GM12875 (cell line): ENCODE measurements at regions not wholly inside any gene's neighbourhood (a gene's known extent, or its start where the extent isn't known, plus 50 kb on each side); places are given as distances from the start of the nearest gene placed in this dataset.

Experiments used
- H3K4me3 ChIP-seq: one replicate; pipeline ENCODE4 v1.5.1; 2011; ENCODE audit warnings: low read depth, low read length, control low read depth
- TF ChIP-seq, protein P1 (sequence below): IDR thresholded peaks from 2 replicates; pipeline ENCODE4 v1.5.1; 2011; ENCODE audit warnings: low read depth, mild to moderate bottlenecking, control low read depth, inconsistent platforms, low read length, moderate library complexity, borderline replicate concordance; ENCODE audit not compliant: insufficient read depth

GRCh38 chr2:118657466-118657865, 190.0 kb downstream of the EN1 start:
- TF ChIP-seq, protein P1, sequence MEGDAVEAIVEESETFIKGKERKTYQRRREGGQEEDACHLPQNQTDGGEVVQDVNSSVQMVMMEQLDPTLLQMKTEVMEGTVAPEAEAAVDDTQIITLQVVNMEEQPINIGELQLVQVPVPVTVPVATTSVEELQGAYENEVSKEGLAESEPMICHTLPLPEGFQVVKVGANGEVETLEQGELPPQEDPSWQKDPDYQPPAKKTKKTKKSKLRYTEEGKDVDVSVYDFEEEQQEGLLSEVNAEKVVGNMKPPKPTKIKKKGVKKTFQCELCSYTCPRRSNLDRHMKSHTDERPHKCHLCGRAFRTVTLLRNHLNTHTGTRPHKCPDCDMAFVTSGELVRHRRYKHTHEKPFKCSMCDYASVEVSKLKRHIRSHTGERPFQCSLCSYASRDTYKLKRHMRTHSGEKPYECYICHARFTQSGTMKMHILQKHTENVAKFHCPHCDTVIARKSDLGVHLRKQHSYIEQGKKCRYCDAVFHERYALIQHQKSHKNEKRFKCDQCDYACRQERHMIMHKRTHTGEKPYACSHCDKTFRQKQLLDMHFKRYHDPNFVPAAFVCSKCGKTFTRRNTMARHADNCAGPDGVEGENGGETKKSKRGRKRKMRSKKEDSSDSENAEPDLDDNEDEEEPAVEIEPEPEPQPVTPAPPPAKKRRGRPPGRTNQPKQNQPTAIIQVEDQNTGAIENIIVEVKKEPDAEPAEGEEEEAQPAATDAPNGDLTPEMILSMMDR = no peak
- H3K4me3 ChIP-seq = no peak overlapping the region

DNA sequence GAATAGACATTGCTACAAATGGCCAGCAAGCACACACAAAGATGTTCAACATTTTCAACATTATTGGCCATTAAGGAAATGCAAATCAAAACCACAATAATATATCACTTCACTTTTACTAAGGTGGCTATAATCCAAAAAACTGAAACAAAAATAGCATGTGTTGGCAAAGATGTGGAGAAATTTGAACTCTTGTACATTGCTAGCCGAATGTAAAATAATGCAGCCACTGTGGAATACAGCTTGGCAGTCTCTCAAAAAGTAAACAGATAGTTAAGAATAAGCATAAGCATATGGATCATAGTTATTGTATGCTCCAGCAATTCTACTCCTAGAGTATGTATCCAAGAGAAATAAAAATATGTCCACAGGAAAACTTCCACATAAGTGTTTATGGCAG, 192.5 kb downstream of the EN1 start:
- TF ChIP-seq, protein P1 = no peak
- no peak overlapping the region for H3K4me3 ChIP-seq

- no peak overlapping the region for H3K4me3 ChIP-seq
- TF ChIP-seq, protein P1 = no peak
These were observed 197.1 kb downstream of the EN1 start for GRCh38 chr2:118650327-118650726.

- no peak overlapping the region for H3K4me3 ChIP-seq
- TF ChIP-seq, protein P1 = no peak
These were observed 201.6 kb downstream of the EN1 start for GRCh38 chr2:118645876-118646275.

DNA sequence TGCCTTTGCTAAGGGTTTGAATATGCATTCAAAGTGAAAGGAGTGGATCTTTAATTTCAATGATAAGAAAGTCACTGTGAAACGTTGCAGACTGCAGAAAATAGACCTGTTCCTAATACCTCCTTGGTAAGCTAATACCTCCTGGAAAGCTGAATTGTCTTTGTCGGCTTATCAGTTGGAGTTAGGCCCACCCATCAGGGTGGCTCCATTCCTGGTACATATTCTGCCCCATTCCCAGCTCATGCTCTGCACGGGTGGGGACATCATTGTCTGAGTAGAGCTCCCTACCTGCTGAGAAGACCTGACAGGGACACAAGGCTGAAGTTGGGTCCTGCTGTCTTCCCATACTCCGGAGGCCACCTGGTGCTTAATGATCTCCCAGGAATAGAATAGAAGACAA, 203.3 kb downstream of the EN1 start:
- TF ChIP-seq, protein P1 = no peak
- no peak overlapping the region for H3K4me3 ChIP-seq

DNA sequence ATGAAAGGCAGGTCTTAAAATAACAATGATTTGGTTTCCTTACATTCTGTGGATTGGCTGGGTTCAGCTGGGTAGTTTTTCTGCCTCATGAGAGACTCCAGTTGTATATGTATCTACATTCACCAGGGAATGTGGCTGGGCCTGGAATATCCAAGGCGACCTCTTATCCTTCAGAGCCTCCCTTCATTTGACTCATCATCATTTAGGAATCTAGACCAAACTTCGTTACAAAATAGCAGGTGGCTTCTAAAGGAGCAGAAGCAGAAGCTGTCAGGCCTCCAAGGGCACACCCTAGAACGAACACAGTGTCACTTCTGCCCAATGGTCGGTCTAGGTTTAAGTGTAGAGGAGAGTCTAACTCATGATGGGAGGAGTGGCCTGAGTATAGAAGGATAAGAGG, 204.2 kb downstream of the EN1 start:
- no peak overlapping the region for H3K4me3 ChIP-seq
- TF ChIP-seq, protein P1 = no peak

GRCh38 chr2:118642501-118642900, 204.9 kb downstream of the EN1 start:
- no peak overlapping the region for H3K4me3 ChIP-seq
- TF ChIP-seq, protein P1 = no peak
